Neural progenitor cell (in vitro differentiated cells): ENCODE measurements at regions not wholly inside any gene's neighbourhood (a gene's known extent, or its start where the extent isn't known, plus 50 kb on each side); places are given as distances from the start of the nearest gene placed in this dataset.

ENCODE experiments used
- EZH2phosphoT487 ChIP-seq: fragments of 200-600 bp; sonication (generic); IDR thresholded peaks from 2 replicates; pipeline ENCODE4 v1.6.1; 2017; ENCODE audit warnings: antibody characterized with exemption
- TF ChIP-seq, protein P1 (sequence below): fragments of 200-600 bp; sonication (generic); IDR thresholded peaks from 2 replicates; pipeline ENCODE4 v1.5.1; 2017; ENCODE audit warnings: antibody characterized with exemption, mild to moderate bottlenecking

DNA sequence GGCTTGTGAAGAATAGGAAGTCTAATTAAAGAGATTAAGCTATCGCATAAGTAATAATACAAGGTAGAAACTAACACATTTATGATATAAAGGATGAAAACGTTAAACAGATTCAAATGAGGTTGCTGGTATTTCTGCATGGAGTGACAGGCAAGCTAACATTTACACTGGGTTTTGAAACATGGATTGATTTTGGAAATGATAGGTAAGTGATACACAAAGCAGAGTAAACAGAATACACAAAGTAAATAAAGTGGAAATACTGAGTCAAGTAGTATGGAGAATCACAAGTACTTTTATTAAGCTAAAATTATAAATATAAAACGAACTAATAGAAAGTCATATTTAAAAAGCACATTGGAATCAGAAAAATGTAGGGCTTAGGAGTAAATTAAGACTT lies 665.3 kb downstream of the STPG2 start:
- TF ChIP-seq, protein P1, sequence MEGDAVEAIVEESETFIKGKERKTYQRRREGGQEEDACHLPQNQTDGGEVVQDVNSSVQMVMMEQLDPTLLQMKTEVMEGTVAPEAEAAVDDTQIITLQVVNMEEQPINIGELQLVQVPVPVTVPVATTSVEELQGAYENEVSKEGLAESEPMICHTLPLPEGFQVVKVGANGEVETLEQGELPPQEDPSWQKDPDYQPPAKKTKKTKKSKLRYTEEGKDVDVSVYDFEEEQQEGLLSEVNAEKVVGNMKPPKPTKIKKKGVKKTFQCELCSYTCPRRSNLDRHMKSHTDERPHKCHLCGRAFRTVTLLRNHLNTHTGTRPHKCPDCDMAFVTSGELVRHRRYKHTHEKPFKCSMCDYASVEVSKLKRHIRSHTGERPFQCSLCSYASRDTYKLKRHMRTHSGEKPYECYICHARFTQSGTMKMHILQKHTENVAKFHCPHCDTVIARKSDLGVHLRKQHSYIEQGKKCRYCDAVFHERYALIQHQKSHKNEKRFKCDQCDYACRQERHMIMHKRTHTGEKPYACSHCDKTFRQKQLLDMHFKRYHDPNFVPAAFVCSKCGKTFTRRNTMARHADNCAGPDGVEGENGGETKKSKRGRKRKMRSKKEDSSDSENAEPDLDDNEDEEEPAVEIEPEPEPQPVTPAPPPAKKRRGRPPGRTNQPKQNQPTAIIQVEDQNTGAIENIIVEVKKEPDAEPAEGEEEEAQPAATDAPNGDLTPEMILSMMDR, result no peak
- no peak for TF ChIP-seq EZH2phosphoT487
